Nephron (organoid): ENCODE measurements at regions not wholly inside any gene's neighbourhood (a gene's known extent, or its start where the extent isn't known, plus 50 kb on each side); places are given as distances from the start of the nearest gene placed in this dataset.

Source experiments
- H3K27ac Mint-ChIP-seq, 3 experiments: 2 replicates each; pipeline ENCODE4 v1.8.0; 2020; ENCODE audit warnings: mixed read lengths in 3 of 3, mild to moderate bottlenecking in 2 of 3, moderate library complexity in 1 of 3
- H3K27me3 Mint-ChIP-seq: 2 replicates; pipeline ENCODE4 v1.8.0; 2021; ENCODE audit warnings: low read depth, mild to moderate bottlenecking, moderate library complexity, mixed read lengths
- H3K36me3 Mint-ChIP-seq: 2 replicates; pipeline ENCODE4 v1.8.0; 2020; ENCODE audit warnings: low read depth, mixed read lengths
- H3K4me1 Mint-ChIP-seq: 2 replicates; pipeline ENCODE4 v1.8.0; 2020; ENCODE audit warnings: mixed read lengths
- H3K4me3 Mint-ChIP-seq, 3 experiments: 2 replicates each; pipeline ENCODE4 v1.8.0; 2020; ENCODE audit warnings: mild to moderate bottlenecking in 3 of 3, mixed read lengths in 3 of 3, moderate library complexity in 2 of 3
- H3K9me3 Mint-ChIP-seq: 2 replicates; pipeline ENCODE4 v1.8.0; 2020; ENCODE audit warnings: mixed read lengths
- TF ChIP-seq, protein P1 (sequence below), 3 experiments: fragments of 200-600 bp; sonication (generic); IDR thresholded peaks; one replicate each; pipeline ENCODE4 v1.5.0; 2021; ENCODE audit warnings: antibody characterized with exemption in 3 of 3; ENCODE audit not compliant: unreplicated experiment in 3 of 3

- Mint-ChIP-seq H3K4me3 (peak overlapping the region in 2 of 3 experiments; percentile 26 to 62), H3K27ac (peak overlapping the region; percentile 72 to 96 (median 81)), H3K36me3 (peaks cover 17% of the 10 kb centered on the region), H3K9me3 (peaks cover 17% of the 10 kb centered on the region), H3K27me3 (peaks cover 4% of the 10 kb centered on the region), H3K4me1 (peaks cover 66% of the 10 kb centered on the region)
- TF ChIP-seq, protein P1, sequence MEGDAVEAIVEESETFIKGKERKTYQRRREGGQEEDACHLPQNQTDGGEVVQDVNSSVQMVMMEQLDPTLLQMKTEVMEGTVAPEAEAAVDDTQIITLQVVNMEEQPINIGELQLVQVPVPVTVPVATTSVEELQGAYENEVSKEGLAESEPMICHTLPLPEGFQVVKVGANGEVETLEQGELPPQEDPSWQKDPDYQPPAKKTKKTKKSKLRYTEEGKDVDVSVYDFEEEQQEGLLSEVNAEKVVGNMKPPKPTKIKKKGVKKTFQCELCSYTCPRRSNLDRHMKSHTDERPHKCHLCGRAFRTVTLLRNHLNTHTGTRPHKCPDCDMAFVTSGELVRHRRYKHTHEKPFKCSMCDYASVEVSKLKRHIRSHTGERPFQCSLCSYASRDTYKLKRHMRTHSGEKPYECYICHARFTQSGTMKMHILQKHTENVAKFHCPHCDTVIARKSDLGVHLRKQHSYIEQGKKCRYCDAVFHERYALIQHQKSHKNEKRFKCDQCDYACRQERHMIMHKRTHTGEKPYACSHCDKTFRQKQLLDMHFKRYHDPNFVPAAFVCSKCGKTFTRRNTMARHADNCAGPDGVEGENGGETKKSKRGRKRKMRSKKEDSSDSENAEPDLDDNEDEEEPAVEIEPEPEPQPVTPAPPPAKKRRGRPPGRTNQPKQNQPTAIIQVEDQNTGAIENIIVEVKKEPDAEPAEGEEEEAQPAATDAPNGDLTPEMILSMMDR (IDR thresholded peaks at IDR 0.05; ENCODE audit: unreplicated experiment in 3 of 3): no peak
Observed at GRCh38 chr14:61110316-61111082, 129.5 kb downstream of the SLC38A6 start.

DNA sequence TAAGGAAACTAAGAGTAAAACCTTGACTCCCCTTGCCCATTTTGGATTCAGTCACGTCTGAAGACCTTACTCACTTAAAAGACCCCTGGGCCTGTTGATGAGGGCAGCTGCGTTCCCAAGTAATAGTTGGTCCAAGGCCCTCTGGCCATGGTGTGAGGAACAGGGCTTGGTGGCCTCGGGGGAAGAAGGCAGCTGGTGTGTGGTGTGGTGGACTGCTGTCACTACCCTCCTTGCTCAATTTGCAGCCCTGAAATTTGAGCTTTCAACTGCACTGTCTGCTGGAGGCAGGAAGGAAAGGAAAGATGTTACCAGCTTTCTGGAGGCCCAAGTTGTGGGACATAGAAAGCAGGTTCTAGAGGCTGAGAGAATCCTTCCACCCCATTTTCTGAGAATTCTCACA is 128.2 kb downstream of the SLC38A6 start:
- peaks cover 7% of the 10 kb centered on the region for H3K36me3 Mint-ChIP-seq
- no peak overlapping the region for H3K4me3 Mint-ChIP-seq
- peaks cover 4% of the 10 kb centered on the region for H3K27me3 Mint-ChIP-seq
- peak overlapping the region; percentile 65 to 96 (median 81) for H3K27ac Mint-ChIP-seq
- TF ChIP-seq, protein P1 (IDR thresholded peaks at IDR 0.05; ENCODE audit: unreplicated experiment in 3 of 3): no peak
- H3K9me3 Mint-ChIP-seq: peaks cover 7% of the 10 kb centered on the region
- peaks cover 78% of the 10 kb centered on the region for H3K4me1 Mint-ChIP-seq

DNA sequence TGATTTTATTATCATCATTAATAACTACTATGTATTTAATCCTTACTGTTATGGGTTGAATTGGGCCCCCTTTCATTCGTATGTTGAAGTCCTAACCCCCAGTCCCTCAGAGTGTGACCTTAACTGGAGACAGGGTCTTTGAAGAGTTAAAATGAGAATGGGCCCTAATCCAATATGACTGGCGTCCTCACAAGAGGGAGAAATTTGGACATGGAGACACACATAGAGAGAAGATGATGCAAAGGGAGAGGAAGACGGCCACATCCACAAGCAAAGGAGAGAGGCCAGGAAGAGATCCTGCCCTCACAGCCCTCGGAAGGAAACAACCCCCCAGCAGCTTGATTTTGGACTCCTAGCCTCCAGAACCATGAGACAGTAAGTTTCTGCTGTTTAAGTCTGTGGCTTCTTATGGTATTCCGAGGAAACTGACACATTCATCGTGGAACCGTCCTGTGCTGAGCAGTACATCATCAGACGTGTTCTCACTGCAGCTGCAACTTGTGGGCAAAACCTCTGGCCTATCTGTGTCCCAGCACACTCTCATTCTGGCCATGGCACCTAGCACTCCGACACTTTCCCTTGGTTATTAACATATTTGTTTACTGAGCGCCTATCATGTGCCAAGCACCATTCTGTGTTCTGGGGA is 127.6 kb downstream of the SLC38A6 start:
- peaks cover 79% of the 10 kb centered on the region for H3K4me1 Mint-ChIP-seq
- no peaks in the 10 kb centered on the region for H3K9me3 Mint-ChIP-seq
- H3K27me3 Mint-ChIP-seq: peaks cover under 1% of the 10 kb centered on the region
- peak overlapping the region in 1 of 3 experiments; percentile 42 for H3K4me3 Mint-ChIP-seq
- peaks cover under 1% of the 10 kb centered on the region for H3K36me3 Mint-ChIP-seq
- TF ChIP-seq, protein P1 (IDR thresholded peaks at IDR 0.05; ENCODE audit: unreplicated experiment in 3 of 3): no peak
- peak overlapping the region in 2 of 3 experiments; percentile 81 to 96 for H3K27ac Mint-ChIP-seq

GRCh38 chr14:61107869-61108493 is 126.9 kb downstream of the SLC38A6 start:
- TF ChIP-seq, protein P1 (IDR thresholded peaks at IDR 0.05; ENCODE audit: unreplicated experiment in 3 of 3): no peak
- Mint-ChIP-seq H3K4me1 (peaks cover 83% of the 10 kb centered on the region), H3K27me3 (no peaks in the 10 kb centered on the region), H3K9me3 (no peaks in the 10 kb centered on the region), H3K4me3 (no peak overlapping the region), H3K36me3 (no peaks in the 10 kb centered on the region), H3K27ac (peak overlapping the region in 2 of 3 experiments; percentile 81 to 96)

- no peaks in the 10 kb centered on the region for H3K27me3 Mint-ChIP-seq
- H3K36me3 Mint-ChIP-seq: no peaks in the 10 kb centered on the region
- TF ChIP-seq, protein P1 (IDR thresholded peaks at IDR 0.05; ENCODE audit: unreplicated experiment in 3 of 3): peak in 1 of 3 experiments; percentile 4
- peak overlapping the region in 2 of 3 experiments; percentile 93 to 96 for H3K27ac Mint-ChIP-seq
- peaks cover 85% of the 10 kb centered on the region for H3K4me1 Mint-ChIP-seq
- H3K9me3 Mint-ChIP-seq: no peaks in the 10 kb centered on the region
- H3K4me3 Mint-ChIP-seq: no peak overlapping the region
Observed at GRCh38 chr14:61106959-61107641, 126.1 kb downstream of the SLC38A6 start.
